HG03442 (cell line): ENCODE measurements at regions not wholly inside any gene's neighbourhood (a gene's known extent, or its start where the extent isn't known, plus 50 kb on each side); places are given as distances from the start of the nearest gene placed in this dataset.
A peak's percentile ranks its signal among the peaks of the same experiment; 100 is the strongest.
"Not testable (repeated sequence)": the region's sequence is repeated elsewhere in the genome, so short reads cannot be mapped to it uniquely, and the experiment has no call there.

Experiments
- ATAC-seq: cut with Tn5 transposase; IDR thresholded peaks from one replicate; pipeline ENCODE4 v1.9.1; 2021; ENCODE audit warnings: mild to moderate bottlenecking, moderate library complexity; ENCODE audit not compliant: unreplicated experiment

DNA sequence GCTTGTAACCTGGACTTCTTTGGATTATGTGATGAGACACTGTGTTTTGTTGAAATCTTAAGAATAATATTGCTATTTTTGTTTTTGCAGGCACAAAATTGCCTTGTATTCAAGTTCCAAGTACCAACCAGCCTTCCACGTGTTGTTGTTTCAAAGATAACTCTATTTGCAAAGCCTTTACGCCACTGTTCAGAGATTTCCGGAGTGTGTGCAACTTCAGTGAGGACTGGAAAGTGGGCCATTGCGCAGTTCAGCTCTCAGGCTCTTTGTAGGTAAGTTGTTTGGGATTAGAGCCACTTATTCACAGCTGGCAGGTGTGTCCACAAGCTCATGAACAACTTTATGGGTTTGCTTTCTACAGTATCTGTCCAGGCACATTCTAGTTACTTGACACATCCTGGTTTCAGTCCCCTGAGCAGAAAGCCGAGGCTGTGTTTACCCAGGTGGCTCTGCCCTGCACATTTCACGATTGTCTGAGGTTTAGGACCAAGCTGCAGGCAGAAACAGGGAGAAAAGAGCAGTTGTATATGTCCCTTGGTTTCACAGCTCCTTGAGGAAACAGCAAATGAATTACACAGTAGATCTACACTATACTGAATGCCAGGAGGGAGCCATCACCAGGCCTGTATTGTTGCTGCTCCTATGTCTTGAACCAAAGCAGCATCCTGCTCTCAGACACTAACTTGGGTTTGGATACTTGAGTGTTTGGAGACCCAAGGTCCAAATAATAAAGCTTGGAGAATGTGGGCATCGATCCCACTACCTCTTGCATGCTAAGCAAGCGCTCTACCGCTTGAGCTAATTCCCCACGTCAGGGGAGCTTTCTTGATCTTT, 136.1 kb upstream of the ZNF322 start:
- not testable (repeated sequence) for ATAC-seq

DNA sequence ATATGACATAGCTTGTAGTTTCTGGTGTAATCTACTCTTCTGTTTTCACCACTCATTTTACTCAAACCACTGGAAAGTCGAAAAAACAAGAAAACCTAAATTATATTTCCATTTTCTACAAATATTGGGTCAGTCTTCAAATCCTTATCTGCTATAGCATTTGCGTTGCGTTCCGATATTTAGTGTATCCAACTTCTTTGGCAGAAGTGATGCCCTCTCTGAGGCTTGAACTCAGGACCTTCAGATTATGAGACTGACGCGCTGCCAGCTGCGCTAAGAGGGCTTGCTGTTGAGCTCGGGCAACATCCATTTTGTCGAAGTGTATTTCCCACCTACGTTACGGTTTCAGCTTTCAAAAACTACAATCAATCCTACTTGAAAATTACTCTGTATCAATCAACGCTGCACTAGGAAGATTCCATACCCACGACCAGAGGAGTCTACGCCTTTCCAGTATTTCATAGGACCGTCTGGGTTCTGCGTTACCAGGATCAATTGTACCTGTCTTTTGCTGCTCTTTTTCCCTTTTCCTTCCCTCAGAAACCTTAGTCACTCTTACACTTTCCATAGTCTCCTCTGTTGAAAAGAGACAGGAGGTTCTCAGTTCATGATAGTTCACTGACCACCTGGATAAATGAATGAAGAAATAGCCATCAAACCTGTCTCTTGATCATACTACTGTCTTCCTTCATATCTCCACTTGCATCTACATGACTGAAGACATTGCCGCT, 140.5 kb upstream of the ZNF322 start:
- not testable (repeated sequence) for ATAC-seq

DNA sequence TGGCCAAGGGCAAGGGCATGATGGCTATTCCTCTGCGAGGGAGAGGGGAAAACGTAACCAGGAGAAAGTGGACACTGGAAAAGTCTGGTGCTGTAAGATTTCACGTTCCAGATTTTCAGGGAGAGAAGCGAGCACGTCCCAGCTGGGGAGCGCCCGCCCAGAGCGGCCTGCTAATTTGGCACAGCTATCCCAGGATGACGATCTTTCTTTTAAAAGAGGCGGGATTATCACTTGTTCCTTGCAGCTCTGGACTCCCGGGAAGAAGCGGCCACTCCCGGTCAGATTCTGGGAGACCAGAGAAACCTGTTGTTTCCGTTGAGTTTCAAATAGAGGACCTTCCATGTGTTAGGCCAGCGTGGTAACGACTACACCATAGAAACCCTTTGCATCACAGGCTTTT, 144.2 kb upstream of the ZNF322 start:
- ATAC-seq: not testable (repeated sequence)

DNA sequence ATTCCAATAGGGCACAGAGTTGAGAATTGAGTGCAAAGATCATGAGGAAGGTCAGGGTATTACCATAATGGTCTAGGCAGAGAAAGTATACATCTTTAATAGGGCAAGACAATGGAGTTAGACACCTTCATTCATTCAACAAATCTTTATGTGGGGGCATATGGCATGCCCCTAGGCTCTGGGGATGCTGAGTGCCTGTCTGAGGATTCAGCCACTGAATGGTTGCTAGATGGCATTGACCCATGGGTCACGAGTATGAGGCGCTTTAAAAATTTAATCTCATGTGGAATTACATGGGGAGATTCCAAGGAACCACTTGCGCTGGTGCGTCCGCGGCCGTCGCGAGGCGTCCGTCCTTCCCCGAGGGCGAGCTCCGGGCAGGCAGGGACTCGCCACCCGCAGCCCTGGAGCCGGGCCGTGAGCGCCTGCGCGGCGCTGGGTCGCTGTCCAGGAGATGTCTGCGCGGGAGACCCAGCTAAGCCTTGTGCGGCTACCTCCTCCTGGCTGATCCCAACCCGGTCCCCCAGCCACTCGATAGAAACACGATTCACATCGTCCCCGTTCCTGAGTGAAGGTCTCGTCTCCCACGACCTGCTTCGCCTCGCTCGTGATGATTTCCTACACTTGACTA, 152.1 kb upstream of the ZNF322 start:
- ATAC-seq: not testable (repeated sequence)

DNA sequence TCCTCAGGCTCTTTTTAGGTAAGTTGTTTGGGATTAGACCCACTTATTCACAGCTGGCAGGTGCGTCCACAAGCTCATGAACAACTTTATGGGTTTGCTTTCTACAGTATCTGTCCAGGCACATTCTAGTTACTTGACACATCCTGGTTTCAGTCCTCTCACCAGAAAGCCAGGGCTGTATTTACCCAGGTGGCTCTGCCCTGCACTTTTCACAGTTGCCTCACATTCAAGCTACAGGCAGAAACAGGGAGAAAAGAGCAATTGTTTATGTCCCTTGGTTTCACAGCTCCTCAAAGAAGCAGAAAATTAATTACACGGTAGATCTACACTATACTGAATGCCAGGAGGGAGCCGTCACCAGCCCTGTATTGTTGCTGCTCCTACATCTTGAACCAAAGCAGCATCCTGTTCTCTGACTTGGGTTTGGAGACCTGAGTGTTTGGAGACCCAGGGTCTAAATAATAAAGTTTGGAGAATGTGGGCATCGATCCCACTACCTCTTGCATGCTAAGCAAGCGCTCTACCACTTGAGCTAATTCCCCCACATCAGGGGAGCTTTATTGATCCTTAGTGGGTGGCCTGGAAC, 159.2 kb upstream of the ZNF322 start:
- not testable (repeated sequence) for ATAC-seq

DNA sequence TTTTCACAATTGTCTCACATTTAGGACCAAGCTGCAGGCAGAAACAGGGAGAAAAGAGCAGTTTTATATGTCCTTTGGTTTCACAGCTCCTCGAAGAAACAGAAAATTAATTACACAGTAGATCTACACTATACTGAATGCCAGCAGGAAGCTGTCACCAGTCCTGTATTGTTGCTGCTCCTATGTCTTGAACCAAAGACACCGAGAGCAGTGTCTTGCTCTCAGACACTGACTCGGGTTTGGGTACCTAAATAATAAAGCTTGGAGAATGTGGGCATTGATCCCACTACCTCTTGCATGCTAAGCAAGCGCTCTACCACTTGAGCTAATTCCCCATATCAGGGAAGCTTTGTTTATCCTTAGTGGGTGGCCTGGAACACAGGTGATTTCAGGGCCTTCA, 168.4 kb upstream of the ZNF322 start:
- ATAC-seq: not testable (repeated sequence)

DNA sequence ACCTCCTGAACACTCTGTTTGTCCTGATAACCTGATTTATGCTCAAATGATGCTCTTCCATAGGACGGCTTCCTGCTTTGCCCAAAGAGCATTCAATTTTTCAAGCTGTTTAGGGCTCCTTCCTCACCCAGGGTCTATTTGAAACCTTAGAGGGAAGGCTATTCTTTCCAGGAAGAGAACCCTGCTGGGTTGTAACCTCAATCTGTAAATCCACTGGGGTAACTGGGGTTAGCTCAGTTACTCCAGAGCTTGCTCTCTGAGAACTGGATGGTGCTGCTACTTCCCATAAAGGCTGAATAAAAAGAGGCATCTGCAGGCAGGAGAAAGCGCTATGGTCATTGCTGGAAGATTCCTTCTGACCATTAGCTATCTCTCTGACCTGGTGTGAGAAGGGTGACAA, 169.9 kb upstream of the ZNF322 start:
- not testable (repeated sequence) for ATAC-seq

DNA sequence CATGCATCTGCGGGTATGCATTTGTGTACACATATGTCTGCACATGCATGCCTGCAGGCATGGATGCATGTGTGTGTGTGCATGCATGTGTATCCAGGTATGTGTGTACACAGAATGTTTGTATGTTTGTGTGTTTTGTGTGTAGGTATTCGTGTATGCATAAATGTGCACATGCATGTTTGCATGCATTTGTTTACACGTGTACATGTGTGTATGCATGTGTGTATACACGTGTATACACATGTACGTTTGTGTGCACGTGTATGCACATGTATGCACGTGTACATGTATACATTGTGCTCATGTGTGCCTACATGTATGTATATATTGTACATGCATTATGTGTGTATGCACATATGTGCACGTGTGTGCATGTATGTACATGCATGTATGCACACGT, 171.4 kb upstream of the ZNF322 start:
- ATAC-seq: not testable (repeated sequence)

DNA sequence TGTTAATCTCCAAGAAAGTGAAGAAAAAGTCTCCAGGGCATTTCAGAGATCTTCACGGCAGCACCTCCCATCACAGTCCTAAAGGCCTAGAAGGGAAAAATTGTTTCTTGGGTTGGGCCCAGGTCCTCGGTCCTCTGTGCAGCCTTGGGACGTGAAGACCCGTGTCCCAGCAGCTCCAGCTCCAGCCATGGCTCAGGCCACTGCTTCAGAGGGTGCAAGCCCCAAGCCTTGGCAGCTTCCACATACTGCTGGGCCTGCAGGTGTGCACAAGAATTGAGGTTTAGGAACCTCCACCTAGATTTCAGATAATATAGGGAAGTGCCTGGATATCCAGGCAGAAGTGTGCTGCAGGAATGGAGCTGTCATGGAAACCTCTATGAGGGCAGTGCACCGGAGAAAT, 176.2 kb upstream of the ZNF322 start:
- ATAC-seq: not testable (repeated sequence)

DNA sequence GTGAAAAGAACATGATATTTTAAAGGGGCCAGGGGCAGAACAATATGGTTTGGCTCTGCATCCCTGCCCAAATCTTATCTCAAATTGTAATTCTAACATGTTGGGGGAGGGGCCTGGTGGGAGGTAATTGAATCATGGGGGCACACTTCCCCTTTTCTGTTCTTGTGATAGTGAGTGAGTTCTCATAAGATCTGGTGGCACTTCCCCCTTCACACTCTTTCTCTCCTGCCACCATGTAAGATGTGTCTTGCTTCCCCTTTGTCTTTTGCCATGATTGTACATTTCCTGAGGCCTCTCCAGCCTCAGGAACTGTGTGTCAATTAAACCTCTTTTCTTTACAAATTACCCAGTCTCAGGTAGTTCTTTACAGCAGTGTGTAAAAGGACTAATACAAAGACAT, 177.1 kb upstream of the ZNF322 start:
- ATAC-seq: not testable (repeated sequence)

DNA sequence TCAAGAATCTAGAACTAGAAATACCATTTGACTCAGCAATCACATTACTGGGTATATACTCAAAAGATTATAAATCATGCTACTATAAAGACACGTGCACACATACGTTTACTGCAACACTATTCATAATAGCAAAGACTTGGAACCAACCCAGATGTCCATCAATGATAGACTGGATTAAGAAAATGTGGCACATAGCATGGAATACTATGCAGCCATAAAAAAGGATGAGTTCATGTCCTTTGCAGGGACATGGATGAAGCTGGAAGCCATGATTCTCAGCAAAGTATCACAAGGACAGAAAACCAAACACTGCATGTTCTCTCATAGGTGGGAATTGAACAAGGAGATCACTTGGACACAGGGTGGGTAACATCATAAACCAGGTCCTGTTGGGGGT, 185.3 kb upstream of the ZNF322 start:
- ATAC-seq: not testable (repeated sequence)

DNA sequence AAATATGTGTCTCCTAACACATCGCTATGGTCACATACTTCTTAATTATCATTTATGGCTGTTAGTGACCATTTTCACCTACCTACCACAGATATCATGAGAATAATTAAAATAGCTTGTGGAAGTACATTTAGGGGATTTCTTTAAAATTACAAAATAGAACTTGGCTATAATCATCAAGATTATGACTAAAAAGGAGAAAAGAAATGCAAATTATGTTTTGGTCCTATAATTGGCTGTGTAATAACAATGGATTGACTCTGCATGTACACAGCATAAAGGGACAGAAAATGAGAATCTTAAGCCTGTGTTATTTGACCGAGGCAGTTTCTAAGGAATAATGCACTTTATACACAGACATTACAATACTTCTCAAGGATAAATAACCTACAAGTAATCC, 197.7 kb upstream of the ZNF322 start:
- peak; percentile 60 for ATAC-seq

DNA sequence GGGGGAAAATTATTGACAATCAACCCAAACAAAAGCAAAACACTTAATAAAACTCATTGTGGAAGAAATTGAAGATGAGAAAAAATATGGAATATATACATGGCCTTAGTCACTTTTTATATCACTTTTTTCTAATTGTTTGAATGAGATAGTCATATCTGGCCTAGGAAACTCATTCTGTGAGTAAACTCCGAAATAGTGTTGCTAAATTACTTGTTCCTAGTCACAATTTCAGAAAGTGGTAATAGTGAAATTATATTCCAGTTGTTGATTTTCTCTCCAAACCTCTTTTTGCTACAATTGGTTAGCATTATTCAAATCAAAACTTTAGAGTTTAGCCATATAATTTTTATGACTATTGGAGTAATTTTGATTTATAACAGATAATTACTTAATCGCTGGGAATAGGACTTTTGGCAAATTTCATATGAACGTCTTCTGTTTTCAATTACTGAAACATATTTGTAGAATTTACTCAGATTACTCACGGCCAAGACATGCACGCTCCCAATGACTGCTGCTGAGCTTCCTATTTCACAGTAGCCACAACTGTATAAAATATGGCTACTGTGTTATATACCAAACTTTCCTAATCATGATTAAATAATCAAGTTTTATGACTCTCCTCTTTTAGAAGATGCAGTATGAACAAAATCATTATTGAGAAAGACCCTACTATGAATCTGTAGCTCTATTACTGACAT, 199.7 kb upstream of the ZNF322 start:
- peak; percentile 43 for ATAC-seq

DNA sequence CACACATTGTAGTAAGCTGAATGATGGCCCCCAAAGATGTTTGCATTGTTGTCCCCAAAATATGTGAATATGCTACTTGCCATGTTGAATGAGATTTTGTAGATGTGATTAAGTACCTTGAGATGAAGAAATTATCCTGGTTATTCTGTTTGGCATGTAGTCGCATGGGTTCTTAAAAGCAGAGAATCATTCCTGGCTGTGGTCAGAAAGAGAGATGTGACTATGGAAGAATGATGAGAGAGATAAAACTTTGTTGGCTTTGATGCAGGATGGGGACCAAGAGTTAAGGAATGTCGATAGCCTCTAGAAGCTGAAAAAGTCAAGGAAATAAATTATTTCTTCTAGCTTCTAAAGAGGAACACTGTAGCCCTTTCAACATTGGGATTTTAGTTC, 200.2 kb upstream of the ZNF322 start:
- not testable (repeated sequence) for ATAC-seq

DNA sequence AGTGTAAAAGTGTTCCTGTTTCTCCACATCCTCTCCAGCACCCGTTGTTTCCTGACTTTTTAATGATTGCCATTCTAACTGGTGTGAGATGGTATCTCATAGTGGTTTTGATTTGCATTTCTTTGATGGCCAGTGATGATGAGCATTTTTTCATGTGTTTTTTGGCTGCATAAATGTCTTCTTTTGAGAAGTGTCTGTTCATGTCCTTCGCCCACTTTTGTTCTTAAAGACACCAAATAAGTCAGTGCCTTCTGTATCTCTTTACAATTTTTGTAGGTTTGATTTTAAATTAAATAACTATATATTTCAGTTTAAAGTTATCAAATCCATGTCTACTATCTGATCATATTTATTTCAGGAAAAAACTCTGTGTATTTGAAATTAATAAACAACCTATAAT, 202.4 kb upstream of the ZNF322 start:
- not testable (repeated sequence) for ATAC-seq

DNA sequence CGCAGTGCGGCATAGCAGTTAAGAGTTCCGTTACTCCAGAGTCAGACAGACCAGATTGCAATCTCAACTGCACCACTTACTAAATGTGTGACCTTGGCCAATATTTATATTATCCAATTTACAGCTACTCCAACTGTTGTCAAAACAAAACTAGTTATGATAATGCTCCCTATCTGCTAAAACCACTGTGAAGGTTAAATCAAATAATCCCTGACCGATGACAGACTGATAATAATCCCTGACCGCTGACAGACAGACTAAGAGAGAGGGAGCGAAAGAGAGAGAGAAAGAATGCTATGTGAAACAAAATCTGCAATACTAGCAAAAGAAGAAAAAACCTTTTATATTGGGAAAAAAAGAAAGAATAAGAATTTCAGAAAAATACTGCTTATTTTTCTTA, 204.1 kb upstream of the ZNF322 start:
- not testable (repeated sequence) for ATAC-seq

DNA sequence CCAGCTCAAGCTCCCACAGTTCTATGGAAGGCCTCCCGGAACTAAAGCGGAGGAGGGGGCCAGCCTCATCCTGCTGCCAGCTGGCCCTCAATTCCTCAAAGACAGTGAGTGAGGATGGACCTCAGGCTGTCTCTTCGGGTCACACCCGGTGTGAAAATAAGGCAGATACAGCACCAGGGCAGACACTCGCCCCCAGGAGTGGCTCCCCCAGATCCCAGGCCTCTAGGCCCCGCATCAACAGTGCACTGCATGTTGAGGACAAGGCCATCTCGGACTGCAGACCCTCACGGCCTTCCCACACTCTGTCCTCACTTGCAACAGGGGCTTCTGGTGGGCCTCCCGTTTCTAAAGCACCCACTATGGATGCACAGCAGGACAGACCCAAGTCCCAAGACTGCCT, 239.2 kb upstream of the ZNF322 start:
- not testable (repeated sequence) for ATAC-seq

DNA sequence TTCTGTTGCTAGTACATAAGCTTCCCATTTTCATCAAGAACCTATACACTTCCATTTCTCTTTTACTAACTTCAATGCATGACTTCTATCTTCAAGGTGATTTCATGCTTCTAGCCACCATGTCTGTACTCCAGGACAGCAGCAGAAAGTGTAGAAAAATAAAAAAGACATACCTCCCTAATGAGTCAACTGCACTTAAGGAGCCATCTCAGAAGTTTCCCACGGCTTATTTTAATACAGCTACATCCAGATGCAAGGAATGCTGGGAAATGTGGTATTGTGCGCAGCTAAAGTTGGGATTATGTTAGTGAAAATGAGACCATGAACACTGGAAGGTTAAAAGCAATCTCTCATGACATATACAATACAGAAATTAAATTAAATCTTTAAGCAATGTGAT, 264.7 kb upstream of the ZNF322 start:
- ATAC-seq: not testable (repeated sequence)

DNA sequence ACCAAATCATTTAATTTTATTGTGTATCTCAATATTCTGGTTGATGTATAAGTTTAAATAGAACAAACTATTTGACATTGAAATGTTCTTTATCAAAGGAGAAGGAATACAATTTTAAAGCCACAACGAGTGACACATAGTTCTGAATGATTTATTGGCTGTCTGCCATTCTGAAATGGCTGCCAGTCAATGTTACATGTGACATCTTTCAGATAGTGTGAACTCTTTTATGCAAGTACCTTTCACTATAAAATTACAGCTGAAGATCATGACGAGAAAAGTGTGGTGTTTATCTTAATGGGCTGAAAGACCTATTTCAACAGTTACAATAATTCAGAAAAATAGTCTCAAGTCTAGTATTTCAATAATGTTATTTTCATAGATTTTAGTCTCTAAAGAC, 268.6 kb upstream of the ZNF322 start:
- not testable (repeated sequence) for ATAC-seq

DNA sequence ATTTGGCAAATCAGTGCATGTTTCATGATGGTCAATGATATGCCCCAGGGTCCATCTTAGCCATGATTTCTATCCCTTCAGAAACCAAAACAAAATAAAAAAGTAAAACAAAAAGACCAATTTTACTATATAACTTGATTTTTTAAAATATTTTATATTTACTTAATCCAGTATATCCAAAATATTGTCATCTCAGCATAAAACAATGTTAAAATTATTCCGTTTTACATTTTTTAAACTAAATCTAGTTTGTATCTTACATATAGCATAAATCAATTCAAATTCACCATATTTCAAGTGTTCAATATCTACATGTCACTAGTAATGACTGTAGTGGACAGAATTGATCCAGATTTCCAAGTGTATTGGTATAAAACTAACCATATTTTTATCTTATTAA, 277.7 kb upstream of the ZNF322 start:
- ATAC-seq: not testable (repeated sequence)

DNA sequence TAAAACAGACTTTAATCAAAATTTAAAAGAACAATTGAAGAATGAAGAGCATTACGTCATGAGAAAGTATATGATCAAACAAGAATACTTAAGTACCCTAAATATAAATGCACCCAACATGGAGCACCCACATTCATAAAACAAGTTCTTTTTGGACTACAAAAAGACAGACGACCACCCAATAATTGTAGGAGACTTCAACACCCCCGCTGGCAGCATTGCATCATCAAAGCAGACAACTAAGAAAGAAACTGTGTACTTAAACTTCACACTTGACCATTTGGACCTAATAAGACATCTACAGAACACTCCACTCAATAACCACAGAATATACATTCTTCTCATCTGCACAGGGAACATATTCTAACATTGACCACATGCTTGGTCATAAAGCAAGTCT, 291.7 kb upstream of the ZNF322 start:
- ATAC-seq: not testable (repeated sequence)
